ENCODE measurements at regions not wholly inside any gene's neighbourhood (a gene's known extent, or its start where the extent isn't known, plus 50 kb on each side); places are given as distances from the start of the nearest gene placed in this dataset.

DNA sequence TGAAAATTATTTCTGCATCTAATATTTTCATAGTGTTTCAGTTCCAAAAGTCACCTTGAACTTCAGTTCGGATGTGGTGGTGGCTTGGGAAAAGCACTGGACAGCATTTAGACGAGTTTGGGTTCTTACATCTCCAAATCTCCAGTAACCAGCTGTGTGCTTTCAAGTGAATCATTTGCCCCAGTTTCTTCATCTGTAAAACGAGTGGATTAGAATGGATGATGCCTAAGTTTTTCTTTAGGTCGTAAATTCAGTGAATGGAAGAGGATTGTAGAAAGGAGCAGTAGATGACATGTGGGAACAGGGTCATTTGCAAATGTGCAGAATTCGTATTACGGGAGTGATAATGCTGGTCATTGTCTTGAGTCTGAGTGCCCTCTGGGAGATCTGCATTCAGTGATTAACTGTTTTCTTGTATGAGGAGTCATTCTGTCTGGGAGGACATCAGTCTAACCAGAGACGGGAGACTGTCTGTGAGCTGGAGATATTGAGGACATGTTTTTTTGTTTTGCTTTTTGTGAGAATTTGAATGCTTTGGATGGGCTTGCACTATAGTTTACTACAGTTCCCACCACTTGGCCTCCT, 641.6 kb upstream of the TBL1XR1 start:
- TF ChIP-seq ZNF565 (CRISPR knock-in tag; conservative IDR thresholded peaks at IDR 0.05; ENCODE audit: low read depth) (no peak), ISL1 (CRISPR knock-in tag; IDR thresholded peaks at IDR 0.05) (no peak), TCF4 (CRISPR knock-in tag; IDR thresholded peaks at IDR 0.05; ENCODE audit: borderline replicate concordance) (no peak), RARB (CRISPR knock-in tag; IDR thresholded peaks at IDR 0.05) (no peak), ZFP3 (CRISPR knock-in tag; IDR thresholded peaks at IDR 0.05) (no peak), ARNTL (CRISPR knock-in tag; IDR thresholded peaks at IDR 0.05; ENCODE audit: borderline replicate concordance, low read depth) (no peak), GLIS3 (CRISPR knock-in tag; IDR thresholded peaks at IDR 0.05) (no peak), PPARA (CRISPR knock-in tag; IDR thresholded peaks at IDR 0.05; ENCODE audit: borderline replicate concordance) (no peak), TOX (CRISPR knock-in tag; IDR thresholded peaks at IDR 0.05; ENCODE audit: borderline replicate concordance) (no peak), ZNF70 (CRISPR knock-in tag; IDR thresholded peaks at IDR 0.05) (no peak), ZFP30 (CRISPR knock-in tag; IDR thresholded peaks at IDR 0.05) (no peak)
- TF ChIP-seq, protein P1, sequence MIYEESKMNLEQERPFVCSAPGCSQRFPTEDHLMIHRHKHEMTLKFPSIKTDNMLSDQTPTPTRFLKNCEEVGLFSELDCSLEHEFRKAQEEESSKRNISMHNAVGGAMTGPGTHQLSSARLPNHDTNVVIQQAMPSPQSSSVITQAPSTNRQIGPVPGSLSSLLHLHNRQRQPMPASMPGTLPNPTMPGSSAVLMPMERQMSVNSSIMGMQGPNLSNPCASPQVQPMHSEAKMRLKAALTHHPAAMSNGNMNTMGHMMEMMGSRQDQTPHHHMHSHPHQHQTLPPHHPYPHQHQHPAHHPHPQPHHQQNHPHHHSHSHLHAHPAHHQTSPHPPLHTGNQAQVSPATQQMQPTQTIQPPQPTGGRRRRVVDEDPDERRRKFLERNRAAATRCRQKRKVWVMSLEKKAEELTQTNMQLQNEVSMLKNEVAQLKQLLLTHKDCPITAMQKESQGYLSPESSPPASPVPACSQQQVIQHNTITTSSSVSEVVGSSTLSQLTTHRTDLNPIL (CRISPR knock-in tag; IDR thresholded peaks at IDR 0.05; ENCODE audit: low read depth) = no peak
- TF ChIP-seq, protein P2, sequence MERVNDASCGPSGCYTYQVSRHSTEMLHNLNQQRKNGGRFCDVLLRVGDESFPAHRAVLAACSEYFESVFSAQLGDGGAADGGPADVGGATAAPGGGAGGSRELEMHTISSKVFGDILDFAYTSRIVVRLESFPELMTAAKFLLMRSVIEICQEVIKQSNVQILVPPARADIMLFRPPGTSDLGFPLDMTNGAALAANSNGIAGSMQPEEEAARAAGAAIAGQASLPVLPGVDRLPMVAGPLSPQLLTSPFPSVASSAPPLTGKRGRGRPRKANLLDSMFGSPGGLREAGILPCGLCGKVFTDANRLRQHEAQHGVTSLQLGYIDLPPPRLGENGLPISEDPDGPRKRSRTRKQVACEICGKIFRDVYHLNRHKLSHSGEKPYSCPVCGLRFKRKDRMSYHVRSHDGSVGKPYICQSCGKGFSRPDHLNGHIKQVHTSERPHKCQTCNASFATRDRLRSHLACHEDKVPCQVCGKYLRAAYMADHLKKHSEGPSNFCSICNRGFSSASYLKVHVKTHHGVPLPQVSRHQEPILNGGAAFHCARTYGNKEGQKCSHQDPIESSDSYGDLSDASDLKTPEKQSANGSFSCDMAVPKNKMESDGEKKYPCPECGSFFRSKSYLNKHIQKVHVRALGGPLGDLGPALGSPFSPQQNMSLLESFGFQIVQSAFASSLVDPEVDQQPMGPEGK (CRISPR knock-in tag; IDR thresholded peaks at IDR 0.05; ENCODE audit: borderline replicate concordance) = no peak

All from SK-N-SH treated with all-trans-retinoic acid at 6 μM for 48 hours (cell line).